GM12874 (cell line): ENCODE measurements at regions not wholly inside any gene's neighbourhood (a gene's known extent, or its start where the extent isn't known, plus 50 kb on each side); places are given as distances from the start of the nearest gene placed in this dataset.

Experiments used
- TF ChIP-seq, protein P1 (sequence below): IDR thresholded peaks from 2 replicates; pipeline ENCODE4 v1.5.1; 2011; ENCODE audit warnings: low read depth, mild to moderate bottlenecking, control low read depth, low read length, moderate library complexity; ENCODE audit not compliant: insufficient read depth

DNA sequence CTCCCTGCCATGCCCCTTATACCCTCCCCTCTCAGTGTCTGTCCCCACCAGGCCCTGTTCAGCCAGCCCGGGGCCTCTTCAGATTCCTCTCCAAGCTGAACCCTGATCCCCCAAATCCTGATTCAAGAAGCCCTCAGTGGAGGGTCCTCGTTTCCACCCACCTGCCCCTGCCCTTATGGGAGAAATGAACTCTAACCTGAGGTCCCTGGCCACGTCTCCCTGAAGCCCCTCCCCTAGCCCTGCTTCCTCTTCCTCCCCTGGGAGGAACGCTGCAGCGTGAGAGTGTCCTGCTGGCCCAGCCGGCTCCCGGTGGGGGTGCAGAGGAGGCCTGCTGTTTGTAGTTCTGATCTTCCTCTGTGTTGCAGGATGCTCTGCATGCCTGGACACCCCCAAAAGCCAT lies 56.7 kb upstream of the GLI2 start:
- TF ChIP-seq, protein P1, sequence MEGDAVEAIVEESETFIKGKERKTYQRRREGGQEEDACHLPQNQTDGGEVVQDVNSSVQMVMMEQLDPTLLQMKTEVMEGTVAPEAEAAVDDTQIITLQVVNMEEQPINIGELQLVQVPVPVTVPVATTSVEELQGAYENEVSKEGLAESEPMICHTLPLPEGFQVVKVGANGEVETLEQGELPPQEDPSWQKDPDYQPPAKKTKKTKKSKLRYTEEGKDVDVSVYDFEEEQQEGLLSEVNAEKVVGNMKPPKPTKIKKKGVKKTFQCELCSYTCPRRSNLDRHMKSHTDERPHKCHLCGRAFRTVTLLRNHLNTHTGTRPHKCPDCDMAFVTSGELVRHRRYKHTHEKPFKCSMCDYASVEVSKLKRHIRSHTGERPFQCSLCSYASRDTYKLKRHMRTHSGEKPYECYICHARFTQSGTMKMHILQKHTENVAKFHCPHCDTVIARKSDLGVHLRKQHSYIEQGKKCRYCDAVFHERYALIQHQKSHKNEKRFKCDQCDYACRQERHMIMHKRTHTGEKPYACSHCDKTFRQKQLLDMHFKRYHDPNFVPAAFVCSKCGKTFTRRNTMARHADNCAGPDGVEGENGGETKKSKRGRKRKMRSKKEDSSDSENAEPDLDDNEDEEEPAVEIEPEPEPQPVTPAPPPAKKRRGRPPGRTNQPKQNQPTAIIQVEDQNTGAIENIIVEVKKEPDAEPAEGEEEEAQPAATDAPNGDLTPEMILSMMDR, result no peak

DNA sequence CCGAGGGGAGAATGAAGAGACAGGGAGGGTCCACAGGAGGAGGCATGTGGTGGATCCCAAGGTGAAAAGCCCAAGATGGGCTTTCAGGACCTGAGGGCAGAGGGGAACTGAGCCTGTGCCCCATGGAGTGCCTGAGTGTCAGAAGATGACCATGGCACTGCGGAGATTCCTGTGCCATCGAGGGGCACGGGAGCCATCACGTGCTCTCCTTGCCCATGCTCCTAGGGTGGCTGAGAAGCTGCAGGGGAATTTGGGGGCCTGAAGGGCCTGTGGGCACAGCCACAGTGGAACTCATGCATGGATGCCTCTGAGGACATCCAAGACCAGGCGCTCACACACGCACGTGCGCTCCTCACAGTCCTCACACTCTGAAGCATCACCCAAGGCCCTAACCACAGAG lies 56.1 kb upstream of the GLI2 start:
- TF ChIP-seq, protein P1, result no peak

DNA sequence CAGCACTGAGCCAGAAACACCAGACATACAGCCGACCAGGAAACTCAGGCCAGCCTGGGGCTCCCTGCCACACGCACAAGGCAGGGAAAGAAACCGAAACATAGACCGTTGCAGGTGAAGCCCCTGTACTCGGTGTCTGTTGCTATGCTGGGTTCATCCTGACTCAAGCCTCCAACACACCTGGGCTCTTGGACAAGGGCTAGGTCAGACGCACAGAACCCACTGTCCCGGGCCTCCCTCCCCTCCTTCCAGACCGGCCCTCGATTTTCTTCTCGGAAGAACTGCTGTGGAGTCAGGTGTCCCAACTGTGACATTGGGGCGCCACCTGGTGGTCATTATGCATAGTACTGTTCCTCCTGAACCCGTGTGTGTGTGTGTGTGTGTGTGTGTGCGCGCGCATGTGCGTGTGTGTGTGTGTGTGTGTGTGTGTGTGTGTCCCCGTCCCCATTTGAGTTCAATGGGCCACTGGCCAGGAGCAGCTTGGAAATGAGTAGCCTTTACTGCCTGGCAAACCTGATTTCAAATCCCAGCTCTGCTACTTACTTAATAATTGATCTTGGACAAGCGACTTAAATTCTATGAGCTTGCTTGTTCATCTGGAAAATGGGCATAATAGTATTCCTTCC lies 55.4 kb upstream of the GLI2 start:
- TF ChIP-seq, protein P1, result peak; percentile 68

DNA sequence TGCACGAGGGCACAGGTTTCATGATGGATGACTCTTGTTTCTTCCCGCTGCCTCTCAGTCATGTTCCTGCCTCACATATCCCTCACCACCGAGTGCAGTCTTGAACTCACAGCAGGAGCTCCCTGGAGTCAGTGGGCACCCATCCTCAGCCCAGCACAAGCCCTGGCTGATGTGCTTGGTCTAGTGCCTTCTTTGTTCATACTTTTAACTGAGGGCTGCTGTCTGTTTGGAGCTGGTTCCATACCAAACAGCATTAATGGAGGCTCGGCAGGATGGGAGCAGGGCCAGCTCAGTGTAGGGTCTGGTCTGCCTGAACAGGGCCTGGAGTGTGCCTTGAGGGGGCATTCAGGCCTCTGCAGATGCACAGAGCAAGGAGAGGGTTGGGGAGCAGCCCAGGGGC lies 54.5 kb upstream of the GLI2 start:
- TF ChIP-seq, protein P1, result no peak

DNA sequence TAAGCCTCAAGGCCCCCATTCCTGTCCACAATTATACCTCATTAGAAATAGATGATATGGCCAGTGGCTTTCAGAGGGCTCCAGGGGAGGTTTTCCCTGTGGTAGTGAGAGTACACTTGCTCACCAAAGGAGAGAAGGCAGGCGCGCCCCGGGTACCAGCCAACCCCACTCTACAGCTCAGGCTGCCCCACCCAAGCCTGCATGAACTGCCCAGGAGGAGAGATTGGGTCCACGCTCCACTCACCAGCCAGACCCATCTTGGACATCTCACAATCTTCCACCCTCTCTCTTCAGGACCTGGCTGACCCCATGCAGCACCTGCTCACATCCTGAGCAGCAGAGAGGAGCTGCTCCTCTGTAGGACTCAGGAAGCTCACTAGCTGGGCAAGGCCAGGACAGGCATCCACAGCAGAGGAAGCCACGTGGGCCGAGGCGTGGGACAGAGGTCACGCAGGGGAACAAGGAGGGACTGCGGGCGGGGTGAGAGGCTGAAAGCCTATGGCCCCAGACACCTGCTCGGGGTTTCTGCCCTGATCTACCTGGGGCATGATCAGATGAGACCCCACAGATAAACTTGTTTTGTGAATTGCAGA lies 53.9 kb upstream of the GLI2 start:
- TF ChIP-seq, protein P1, result no peak

DNA sequence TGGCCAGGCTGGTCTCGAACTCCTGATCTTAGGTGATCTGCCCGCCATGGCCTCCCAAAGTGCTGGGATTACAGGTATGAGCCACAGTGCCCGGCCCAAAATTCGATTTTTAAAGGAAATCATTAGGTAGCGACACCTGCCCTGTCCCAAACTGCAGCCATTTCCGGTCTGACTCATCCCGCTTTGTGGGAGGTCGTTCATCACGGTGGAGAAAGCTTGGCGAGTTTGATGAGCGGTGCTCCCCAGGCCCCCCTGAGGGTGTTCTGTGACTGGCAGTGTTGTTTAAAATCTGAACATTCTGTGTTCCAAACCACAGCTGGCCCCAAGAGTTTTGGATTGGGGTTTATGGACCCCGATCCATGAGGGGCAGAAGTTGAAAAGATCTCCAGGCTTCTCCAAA lies 53.0 kb upstream of the GLI2 start:
- TF ChIP-seq, protein P1, result no peak

DNA sequence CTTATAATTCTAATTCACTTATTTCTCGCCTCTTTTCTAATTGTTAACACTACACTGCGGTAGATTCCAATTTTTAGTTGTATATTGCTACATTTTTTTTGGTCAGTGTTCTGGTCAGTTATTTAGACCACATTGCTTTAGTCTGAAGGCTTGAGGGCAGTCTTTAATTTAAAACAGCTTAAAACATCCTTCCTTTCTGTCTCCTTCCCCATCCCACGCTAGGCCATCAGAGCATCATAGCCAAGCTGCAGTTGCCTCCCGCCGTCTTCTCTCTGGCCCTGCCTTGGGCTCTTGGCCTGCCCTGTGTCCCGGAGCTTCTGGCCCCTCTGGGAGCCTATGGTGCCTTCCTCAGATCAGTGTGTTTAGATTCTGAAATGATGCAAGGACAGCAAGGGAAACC lies 52.6 kb upstream of the GLI2 start:
- TF ChIP-seq, protein P1, result no peak
